ENCODE measurements at regions not wholly inside any gene's neighbourhood (a gene's known extent, or its start where the extent isn't known, plus 50 kb on each side); places are given as distances from the start of the nearest gene placed in this dataset.

DNA sequence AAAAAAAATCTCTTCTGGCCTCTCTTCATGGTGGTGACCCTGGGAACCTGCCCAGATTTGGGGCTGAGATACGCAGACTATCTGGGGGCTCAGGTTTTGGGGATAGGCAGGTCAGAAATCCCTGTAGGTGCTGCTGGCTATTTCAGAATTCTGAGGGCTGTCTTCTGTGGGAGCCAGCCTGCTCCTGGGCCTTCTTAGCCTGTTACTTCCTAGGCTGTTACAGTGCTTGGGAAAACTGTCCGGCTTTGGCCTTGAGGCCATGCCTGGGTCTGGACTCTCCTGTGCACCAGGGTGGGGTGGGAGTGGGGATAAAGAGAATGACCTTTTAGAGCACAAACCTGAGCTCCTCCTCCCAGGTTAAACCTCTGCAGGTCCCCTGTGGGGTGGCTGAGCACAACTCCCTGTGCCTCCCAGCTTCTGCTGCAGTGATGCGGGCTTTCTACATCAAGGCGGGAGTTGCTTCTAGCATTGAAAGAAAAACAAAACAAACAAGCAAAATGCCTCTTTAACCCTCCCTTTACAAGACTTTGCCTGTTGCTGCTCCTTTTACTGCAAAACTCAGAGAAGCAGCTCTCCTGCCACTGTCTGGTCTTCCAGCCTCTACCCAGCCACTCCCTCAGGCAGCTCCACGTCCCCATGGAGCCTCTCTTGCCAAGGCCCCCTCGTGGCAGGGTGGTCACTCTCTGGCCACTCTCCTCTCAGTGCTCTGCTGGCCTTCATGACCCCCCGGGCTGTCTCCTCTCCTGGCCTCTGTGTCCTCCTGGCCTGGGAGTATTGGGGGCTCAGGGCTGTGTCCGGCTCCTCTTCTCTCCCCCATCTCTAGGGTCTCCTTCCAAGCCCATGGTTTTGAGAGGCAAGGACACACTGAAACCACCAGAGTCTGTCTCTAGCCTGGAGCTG lies 293.0 kb upstream of the HS6ST1 start:
- Histone ChIP-seq H3K4me3 (no peak overlapping the region), H3K4me1 (ENCODE audit: insufficient read depth) (no peaks in the 10 kb centered on the region), H3K9me3 (ENCODE audit: low read depth) (no peaks in the 10 kb centered on the region), H3K4me2 (no peak overlapping the region), H3K27ac (no peak overlapping the region), H3K79me2 (no peaks in the 10 kb centered on the region), H3K9me2 (replicated peaks; ENCODE audit: insufficient read depth) (no peaks in the 10 kb centered on the region), H3K27me3 (no peaks in the 10 kb centered on the region), H4K20me1 (ENCODE audit: insufficient read depth, poor library complexity, severe bottlenecking) (no peaks in the 10 kb centered on the region), H2AFZ (no peak overlapping the region), H3K36me3 (replicated peaks; ENCODE audit: insufficient read depth, low read depth) (no peaks in the 10 kb centered on the region)
- TF ChIP-seq, protein P1, sequence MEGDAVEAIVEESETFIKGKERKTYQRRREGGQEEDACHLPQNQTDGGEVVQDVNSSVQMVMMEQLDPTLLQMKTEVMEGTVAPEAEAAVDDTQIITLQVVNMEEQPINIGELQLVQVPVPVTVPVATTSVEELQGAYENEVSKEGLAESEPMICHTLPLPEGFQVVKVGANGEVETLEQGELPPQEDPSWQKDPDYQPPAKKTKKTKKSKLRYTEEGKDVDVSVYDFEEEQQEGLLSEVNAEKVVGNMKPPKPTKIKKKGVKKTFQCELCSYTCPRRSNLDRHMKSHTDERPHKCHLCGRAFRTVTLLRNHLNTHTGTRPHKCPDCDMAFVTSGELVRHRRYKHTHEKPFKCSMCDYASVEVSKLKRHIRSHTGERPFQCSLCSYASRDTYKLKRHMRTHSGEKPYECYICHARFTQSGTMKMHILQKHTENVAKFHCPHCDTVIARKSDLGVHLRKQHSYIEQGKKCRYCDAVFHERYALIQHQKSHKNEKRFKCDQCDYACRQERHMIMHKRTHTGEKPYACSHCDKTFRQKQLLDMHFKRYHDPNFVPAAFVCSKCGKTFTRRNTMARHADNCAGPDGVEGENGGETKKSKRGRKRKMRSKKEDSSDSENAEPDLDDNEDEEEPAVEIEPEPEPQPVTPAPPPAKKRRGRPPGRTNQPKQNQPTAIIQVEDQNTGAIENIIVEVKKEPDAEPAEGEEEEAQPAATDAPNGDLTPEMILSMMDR (IDR thresholded peaks at IDR 0.05; ENCODE audit: poor library complexity) = no peak
- TF ChIP-seq EZH2phosphoT487 (IDR thresholded peaks at IDR 0.05; ENCODE audit: low read depth, severe bottlenecking, unreplicated experiment) (no peak), EZH2 (IDR thresholded peaks at IDR 0.05; ENCODE audit: borderline replicate concordance) (no peak)
- DNase-seq (ENCODE audit: low spot score) = no peak
- WGBS (ENCODE audit: low lambda C conversion rate, missing lambda C conversion rate) = 85% methylated on average over 8 of the region's 8 CpGs

DNA sequence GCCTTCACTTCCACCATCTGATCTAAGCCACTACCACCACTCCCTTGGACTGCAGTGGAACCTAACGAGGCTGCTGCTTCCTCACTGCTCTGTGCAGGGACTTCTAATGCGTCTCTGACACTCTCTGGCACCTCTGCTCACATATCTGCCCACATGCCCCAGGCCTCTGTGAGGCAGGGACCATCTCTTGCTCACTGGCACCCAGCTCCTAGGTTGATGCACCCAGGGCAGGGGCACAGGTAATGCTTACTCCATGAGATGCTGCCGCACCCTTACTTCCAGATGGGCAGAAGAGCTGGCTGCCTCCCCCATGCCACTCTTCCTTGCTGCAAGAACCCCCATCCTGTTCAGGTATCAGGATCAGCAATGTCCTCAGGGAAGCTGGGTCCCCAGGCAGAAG lies 294.0 kb upstream of the HS6ST1 start:
- no peak overlapping the region for H3K27ac ChIP-seq
- no peaks in the 10 kb centered on the region for H3K79me2 ChIP-seq
- DNase-seq (ENCODE audit: low spot score) = no peak
- H4K20me1 ChIP-seq (ENCODE audit: insufficient read depth, poor library complexity, severe bottlenecking) = no peaks in the 10 kb centered on the region
- WGBS (ENCODE audit: low lambda C conversion rate, missing lambda C conversion rate) = 90% methylated on average over 3 of the region's 3 CpGs
- no peaks in the 10 kb centered on the region for H3K9me2 ChIP-seq (replicated peaks; ENCODE audit: insufficient read depth)
- no peak overlapping the region for H3K4me2 ChIP-seq
- H3K4me1 ChIP-seq (ENCODE audit: insufficient read depth) = no peaks in the 10 kb centered on the region
- no peaks in the 10 kb centered on the region for H3K36me3 ChIP-seq (replicated peaks; ENCODE audit: insufficient read depth, low read depth)
- no peaks in the 10 kb centered on the region for H3K27me3 ChIP-seq
- H3K9me3 ChIP-seq (ENCODE audit: low read depth) = no peaks in the 10 kb centered on the region
- no peak overlapping the region for H2AFZ ChIP-seq
- TF ChIP-seq EZH2 (IDR thresholded peaks at IDR 0.05; ENCODE audit: borderline replicate concordance) = no peak
- TF ChIP-seq, protein P1 (IDR thresholded peaks at IDR 0.05; ENCODE audit: poor library complexity) = no peak
- no peak for TF ChIP-seq EZH2phosphoT487 (IDR thresholded peaks at IDR 0.05; ENCODE audit: low read depth, severe bottlenecking, unreplicated experiment)
- H3K4me3 ChIP-seq = no peak overlapping the region

DNA sequence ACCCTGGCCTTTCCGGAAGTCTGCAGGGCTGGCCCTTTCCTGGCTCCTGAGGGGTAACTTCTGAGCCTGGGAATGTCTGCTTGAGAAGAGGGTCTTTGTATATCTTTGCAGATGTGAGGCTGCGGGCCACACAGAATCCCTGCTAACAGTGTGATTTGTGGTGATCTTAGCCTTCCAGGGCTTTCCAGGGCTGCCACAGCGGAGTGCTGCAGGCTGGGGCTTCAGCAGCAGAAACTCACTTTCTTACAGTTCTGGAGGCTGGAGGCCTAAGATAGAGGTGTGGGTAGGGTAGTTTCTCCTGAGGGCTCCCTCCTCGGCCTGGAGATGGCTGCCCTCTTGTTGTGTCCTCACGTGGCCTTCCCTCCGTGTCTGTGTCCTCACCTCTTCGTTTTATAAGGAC lies 294.7 kb upstream of the HS6ST1 start:
- Histone ChIP-seq H3K4me2 (no peak overlapping the region), H3K27me3 (no peaks in the 10 kb centered on the region), H3K9me3 (ENCODE audit: low read depth) (no peaks in the 10 kb centered on the region), H3K9me2 (replicated peaks; ENCODE audit: insufficient read depth) (no peaks in the 10 kb centered on the region), H3K36me3 (replicated peaks; ENCODE audit: insufficient read depth, low read depth) (no peaks in the 10 kb centered on the region), H3K27ac (no peak overlapping the region), H2AFZ (no peak overlapping the region), H3K79me2 (no peaks in the 10 kb centered on the region), H4K20me1 (ENCODE audit: insufficient read depth, poor library complexity, severe bottlenecking) (no peaks in the 10 kb centered on the region), H3K4me1 (ENCODE audit: insufficient read depth) (no peaks in the 10 kb centered on the region), H3K4me3 (no peak overlapping the region)
- 77% methylated on average over 7 of the region's 7 CpGs for WGBS (ENCODE audit: low lambda C conversion rate, missing lambda C conversion rate)
- no peak for DNase-seq (ENCODE audit: low spot score)
- TF ChIP-seq EZH2 (IDR thresholded peaks at IDR 0.05; ENCODE audit: borderline replicate concordance) (no peak), EZH2phosphoT487 (IDR thresholded peaks at IDR 0.05; ENCODE audit: low read depth, severe bottlenecking, unreplicated experiment) (no peak)
- TF ChIP-seq, protein P1 (IDR thresholded peaks at IDR 0.05; ENCODE audit: poor library complexity) = no peak
